Prostate gland (tissue), 2 donors: ENCODE measurements at regions not wholly inside any gene's neighbourhood (a gene's known extent, or its start where the extent isn't known, plus 50 kb on each side); places are given as distances from the start of the nearest gene placed in this dataset.

Source experiments
- CTCF ChIP-seq, 4 experiments: fragments of 200-600 bp in 2 of 4; fragments of 450-650 bp in 2 of 4; sonication (generic) in 2 of 4; IDR thresholded peaks; 1 replicate in 3 of 4; 2 replicates in 1 of 4; pipeline ENCODE4 v1.5.1; 2016 to 2019; ENCODE audit warnings: antibody characterized with exemption in 4 of 4, mild to moderate bottlenecking in 2 of 4, moderate library complexity in 2 of 4
- POLR2A ChIP-seq: fragments of 450-650 bp; IDR thresholded peaks from one replicate; pipeline ENCODE4 v1.6.1; 2016; ENCODE audit warnings: antibody characterized with exemption, mild to moderate bottlenecking
- POLR2AphosphoS5 ChIP-seq: sonication (generic); formaldehyde crosslinking; IDR thresholded peaks from one replicate; pipeline ENCODE4 v1.6.1; 2017; ENCODE audit warnings: antibody characterized with exemption

DNA sequence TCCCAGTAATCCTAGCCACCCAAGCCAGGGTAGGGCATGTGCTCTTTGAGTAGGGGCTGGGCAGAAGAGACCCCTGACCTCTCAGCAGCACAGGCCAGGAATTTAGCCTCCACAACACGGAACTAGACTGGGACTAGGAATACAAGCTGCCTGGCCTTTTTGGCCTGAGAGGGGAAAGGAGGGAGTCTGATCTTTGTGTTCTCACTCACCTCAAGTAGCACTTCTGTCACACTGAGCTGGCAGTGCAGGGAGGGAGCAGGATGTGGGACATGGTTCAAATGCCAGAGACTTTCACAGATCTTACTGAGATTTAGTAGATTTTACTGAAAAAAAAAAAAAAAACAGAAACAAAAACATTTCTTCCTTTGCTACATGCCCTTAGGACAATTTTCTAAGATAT lies 395.2 kb downstream of the CMPK2 start:
- TF ChIP-seq CTCF (IDR thresholded peaks at IDR 0.05): no peak
- TF ChIP-seq POLR2A: no peak
- no peak for TF ChIP-seq POLR2AphosphoS5
